PC-9 (cell line): ENCODE measurements at regions not wholly inside any gene's neighbourhood (a gene's known extent, or its start where the extent isn't known, plus 50 kb on each side); places are given as distances from the start of the nearest gene placed in this dataset.

ENCODE experiments used
- CTCF ChIP-seq: fragments of 200-600 bp; sonication (generic); conservative IDR thresholded peaks from 2 replicates; pipeline ENCODE4 v1.6.1; 2017; ENCODE audit warnings: mixed run types, antibody characterized with exemption, mild to moderate bottlenecking, moderate library complexity
- EZH2 ChIP-seq: fragments of 200-600 bp; sonication (generic); IDR thresholded peaks from 2 replicates; pipeline ENCODE4 v1.8.0; 2017; ENCODE audit warnings: antibody characterized with exemption, low read depth

GRCh38 chr20:37615340-37616109 lies 78.3 kb upstream of the CTNNBL1 start:
- TF ChIP-seq CTCF (peak; percentile 81), EZH2 (no peak)
